ENCODE measurements at regions not wholly inside any gene's neighbourhood (a gene's known extent, or its start where the extent isn't known, plus 50 kb on each side); places are given as distances from the start of the nearest gene placed in this dataset.
A peak's percentile ranks its signal among the peaks of the same experiment; 100 is the strongest.
"Not testable (repeated sequence)": the region's sequence is repeated elsewhere in the genome, so short reads cannot be mapped to it uniquely, and the experiment has no call there.

GRCh38 chr4:167903291-167903721, 189.0 kb upstream of the ANXA10 start:
- no peak overlapping the region for H3K4me3 ChIP-seq (ENCODE audit: low read length)
- DNase-seq (ENCODE audit: low read depth): peak; percentile 82
- no peak for TF ChIP-seq CTCF (IDR thresholded peaks at IDR 0.05; ENCODE audit: insufficient read depth, low read depth, low read length, missing control alignments)

DNA sequence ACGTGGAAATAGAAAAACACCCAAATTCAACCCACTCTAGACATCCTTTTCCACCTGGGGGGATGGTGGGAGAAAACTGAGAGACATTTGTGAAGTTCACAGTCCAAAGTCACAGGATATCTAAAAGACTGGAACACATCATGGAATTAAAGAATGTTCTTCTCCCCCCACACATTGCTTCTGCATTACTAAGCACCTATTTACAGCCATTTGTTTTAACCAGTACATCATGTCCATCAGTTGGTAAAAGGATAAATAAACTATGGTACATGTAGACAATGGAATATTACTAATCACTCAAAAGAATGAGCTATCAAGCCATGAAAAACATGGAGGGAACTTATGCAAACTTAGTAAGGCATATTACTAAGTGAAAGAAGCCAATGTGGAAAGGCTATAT, 185.5 kb upstream of the ANXA10 start:
- TF ChIP-seq CTCF (IDR thresholded peaks at IDR 0.05; ENCODE audit: insufficient read depth, low read depth, low read length, missing control alignments): no peak
- no peak for DNase-seq (ENCODE audit: low read depth)
- H3K4me3 ChIP-seq (ENCODE audit: low read length): no peak overlapping the region

DNA sequence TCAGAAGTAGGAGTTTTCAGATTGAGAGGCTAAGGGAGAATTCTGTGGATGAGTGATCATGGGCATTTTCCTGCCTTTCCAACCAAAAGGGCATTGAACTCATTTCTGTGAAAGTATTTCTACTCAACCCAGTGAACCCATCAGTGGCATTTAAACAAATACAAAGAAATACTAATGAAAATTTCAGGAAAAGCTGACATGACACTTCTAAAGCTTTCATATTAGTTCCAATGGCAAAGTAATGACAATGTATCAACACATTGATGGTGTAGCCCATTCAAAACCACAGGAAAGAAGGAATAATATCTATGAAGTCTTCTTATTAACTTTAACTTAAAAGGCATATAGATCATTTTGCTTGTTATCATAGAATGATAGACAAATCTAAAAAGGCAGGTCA, 183.5 kb upstream of the ANXA10 start:
- TF ChIP-seq CTCF (IDR thresholded peaks at IDR 0.05; ENCODE audit: insufficient read depth, low read depth, low read length, missing control alignments): no peak
- no peak overlapping the region for H3K4me3 ChIP-seq (ENCODE audit: low read length)
- DNase-seq (ENCODE audit: low read depth): no peak

- DNase-seq (ENCODE audit: low read depth); H3K4me3 ChIP-seq (ENCODE audit: low read length): not testable (repeated sequence)
Observed at GRCh38 chr4:167912535-167912934, 179.8 kb upstream of the ANXA10 start.

DNA sequence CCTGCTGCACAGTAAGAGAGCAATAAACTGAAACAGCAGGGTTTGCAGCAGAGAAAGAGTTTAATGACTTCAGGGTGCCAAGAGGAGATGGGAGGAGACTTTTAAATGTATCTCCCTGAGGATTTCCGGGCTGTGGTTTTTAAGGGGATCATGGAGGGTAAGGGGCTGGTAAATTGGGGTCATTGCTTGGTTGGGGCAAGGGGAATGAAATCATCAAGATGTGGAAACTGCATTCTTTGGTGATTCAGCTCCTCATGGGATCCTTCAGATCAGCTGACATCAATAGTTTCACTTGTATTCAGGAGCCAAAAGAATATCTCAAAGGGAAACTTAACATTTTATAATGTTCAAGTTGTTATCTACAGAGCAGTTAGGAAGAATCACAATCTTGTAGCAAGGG, 174.3 kb upstream of the ANXA10 start:
- no peak for DNase-seq (ENCODE audit: low read depth)
- H3K4me3 ChIP-seq (ENCODE audit: low read length): no peak overlapping the region
- no peak for TF ChIP-seq CTCF (IDR thresholded peaks at IDR 0.05; ENCODE audit: insufficient read depth, low read depth, low read length, missing control alignments)

DNA sequence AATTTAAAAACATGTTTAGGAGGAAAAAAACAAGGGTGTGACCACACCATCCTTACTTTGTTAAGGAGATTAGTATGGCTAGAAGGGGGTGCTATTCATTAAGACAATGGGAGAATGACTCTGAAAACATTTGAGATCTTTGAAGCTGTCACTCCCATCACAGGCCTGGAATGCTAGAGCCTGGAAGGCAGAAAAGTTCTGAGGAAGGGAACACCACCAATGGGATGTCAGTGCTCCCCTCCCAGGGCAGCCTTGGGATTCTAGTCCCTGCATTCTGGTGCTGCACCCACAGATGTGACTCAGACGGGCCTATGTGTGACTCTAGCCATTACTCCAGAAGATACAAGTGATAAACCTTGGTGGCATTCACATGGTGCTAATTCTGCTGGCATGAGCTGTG, 162.2 kb upstream of the ANXA10 start:
- no peak for TF ChIP-seq CTCF (IDR thresholded peaks at IDR 0.05; ENCODE audit: insufficient read depth, low read depth, low read length, missing control alignments)
- DNase-seq (ENCODE audit: low read depth): peak; percentile 8

GRCh38 chr4:167934216-167934615, 158.1 kb upstream of the ANXA10 start:
- DNase-seq (ENCODE audit: low read depth): no peak
- no peak overlapping the region for H3K4me3 ChIP-seq (ENCODE audit: low read length)
- TF ChIP-seq CTCF (IDR thresholded peaks at IDR 0.05; ENCODE audit: insufficient read depth, low read depth, low read length, missing control alignments): no peak

More for the DNA sequence above, 162.2 kb upstream of the ANXA10 start:
- no peak overlapping the region for H3K4me3 ChIP-seq (ENCODE audit: low read length)
